ENCODE measurements at regions not wholly inside any gene's neighbourhood (a gene's known extent, or its start where the extent isn't known, plus 50 kb on each side); places are given as distances from the start of the nearest gene placed in this dataset.

GRCh38 chr6:103534095-103534494, 1325.6 kb downstream of the HACE1 start:
- H3K27me3 ChIP-seq (ENCODE audit: control insufficient read depth, insufficient read depth, low read length), result no peaks in the 10 kb centered on the region
- H3K27ac ChIP-seq (ENCODE audit: low read depth in 2 of 2, low read length in 2 of 2), result no peak overlapping the region
- no peaks in the 10 kb centered on the region for H3K36me3 ChIP-seq (ENCODE audit: control insufficient read depth in 2 of 3, insufficient read depth in 3 of 3, low read length in 3 of 3)
- no peaks in the 10 kb centered on the region for H3K9me3 ChIP-seq (ENCODE audit: control insufficient read depth in 2 of 3, insufficient read depth in 1 of 3, low read length in 3 of 3)
- H3K9ac ChIP-seq (ENCODE audit: low read length in 3 of 3), result no peak overlapping the region
- no peak overlapping the region for H3K4me3 ChIP-seq (ENCODE audit: low read length in 3 of 3)
- intact Hi-C loops (cut with DNase I), result no loop called here
- FAIRE-seq (no peak), DNase-seq (no peak)
- no peaks in the 10 kb centered on the region for H3K4me1 ChIP-seq (ENCODE audit: control insufficient read depth in 2 of 3, insufficient read depth in 2 of 3, low read depth in 1 of 3, low read length in 3 of 3)
- no peak for TF ChIP-seq CTCF (IDR thresholded peaks at IDR 0.05; ENCODE audit: borderline replicate concordance, extremely low read depth, insufficient read depth)

- H3K36me3 ChIP-seq (ENCODE audit: control insufficient read depth in 2 of 3, insufficient read depth in 3 of 3, low read length in 3 of 3), result no peaks in the 10 kb centered on the region
- no peaks in the 10 kb centered on the region for H3K27me3 ChIP-seq (ENCODE audit: control insufficient read depth, insufficient read depth, low read length)
- TF ChIP-seq CTCF (IDR thresholded peaks at IDR 0.05; ENCODE audit: borderline replicate concordance, extremely low read depth, insufficient read depth), result no peak
- FAIRE-seq (no peak), DNase-seq (peak in 1 of 5 donors; percentile 29)
- no peaks in the 10 kb centered on the region for H3K4me1 ChIP-seq (ENCODE audit: control insufficient read depth in 2 of 3, insufficient read depth in 2 of 3, low read depth in 1 of 3, low read length in 3 of 3)
- no peaks in the 10 kb centered on the region for H3K9me3 ChIP-seq (ENCODE audit: control insufficient read depth in 2 of 3, insufficient read depth in 1 of 3, low read length in 3 of 3)
- H3K27ac ChIP-seq (ENCODE audit: low read depth in 2 of 2, low read length in 2 of 2), result no peak overlapping the region
- no peak overlapping the region for H3K4me3 ChIP-seq (ENCODE audit: low read length in 3 of 3)
- H3K9ac ChIP-seq (ENCODE audit: low read length in 3 of 3), result no peak overlapping the region
- intact Hi-C loops (cut with DNase I), result no loop called here
Observed at GRCh38 chr6:103522045-103522444, 1337.7 kb downstream of the HACE1 start.

GRCh38 chr6:103516336-103516735, 1343.4 kb downstream of the HACE1 start:
- no peaks in the 10 kb centered on the region for H3K9me3 ChIP-seq (ENCODE audit: control insufficient read depth in 2 of 3, insufficient read depth in 1 of 3, low read length in 3 of 3)
- H3K4me3 ChIP-seq (ENCODE audit: low read length in 3 of 3), result no peak overlapping the region
- FAIRE-seq (no peak), DNase-seq (no peak)
- no peak overlapping the region for H3K9ac ChIP-seq (ENCODE audit: low read length in 3 of 3)
- H3K27ac ChIP-seq (ENCODE audit: low read depth in 2 of 2, low read length in 2 of 2), result no peak overlapping the region
- no peaks in the 10 kb centered on the region for H3K27me3 ChIP-seq (ENCODE audit: control insufficient read depth, insufficient read depth, low read length)
- TF ChIP-seq CTCF (IDR thresholded peaks at IDR 0.05; ENCODE audit: borderline replicate concordance, extremely low read depth, insufficient read depth), result no peak
- no peaks in the 10 kb centered on the region for H3K36me3 ChIP-seq (ENCODE audit: control insufficient read depth in 2 of 3, insufficient read depth in 3 of 3, low read length in 3 of 3)
- no peaks in the 10 kb centered on the region for H3K4me1 ChIP-seq (ENCODE audit: control insufficient read depth in 2 of 3, insufficient read depth in 2 of 3, low read depth in 1 of 3, low read length in 3 of 3)
- intact Hi-C loops (cut with DNase I), result no loop called here

- FAIRE-seq, result no peak
- Histone ChIP-seq H3K4me3 (ENCODE audit: low read length in 3 of 3) (no peak overlapping the region), H3K4me1 (ENCODE audit: control insufficient read depth in 2 of 3, insufficient read depth in 2 of 3, low read depth in 1 of 3, low read length in 3 of 3) (no peaks in the 10 kb centered on the region), H3K9me3 (ENCODE audit: control insufficient read depth in 2 of 3, insufficient read depth in 1 of 3, low read length in 3 of 3) (no peaks in the 10 kb centered on the region), H3K36me3 (ENCODE audit: control insufficient read depth in 2 of 3, insufficient read depth in 3 of 3, low read length in 3 of 3) (no peaks in the 10 kb centered on the region), H3K27me3 (ENCODE audit: control insufficient read depth, insufficient read depth, low read length) (no peaks in the 10 kb centered on the region), H3K9ac (ENCODE audit: low read length in 3 of 3) (no peak overlapping the region), H3K27ac (ENCODE audit: low read depth in 2 of 2, low read length in 2 of 2) (no peak overlapping the region)
- intact Hi-C loops (cut with DNase I), result no loop called here
- DNase-seq, result no peak
- TF ChIP-seq CTCF (IDR thresholded peaks at IDR 0.05; ENCODE audit: borderline replicate concordance, extremely low read depth, insufficient read depth), result no peak
Observed at GRCh38 chr6:103507052-103507451, 1352.7 kb downstream of the HACE1 start.
